GM18507 (cell line): ENCODE measurements at regions not wholly inside any gene's neighbourhood (a gene's known extent, or its start where the extent isn't known, plus 50 kb on each side); places are given as distances from the start of the nearest gene placed in this dataset.

ENCODE experiments used
- DNase-seq: peaks from one replicate; pipeline ENCODE4 v3.0.0; 2011; ENCODE audit warnings: low read depth; ENCODE audit not compliant: insufficient read length; ENCODE audit errors: extremely low spot score
- FAIRE-seq: peaks from 2 replicates; lab custom pipeline; 2011; peaks lifted over from hg19 to GRCh38; lab: Jason Lieb, UNC

DNA sequence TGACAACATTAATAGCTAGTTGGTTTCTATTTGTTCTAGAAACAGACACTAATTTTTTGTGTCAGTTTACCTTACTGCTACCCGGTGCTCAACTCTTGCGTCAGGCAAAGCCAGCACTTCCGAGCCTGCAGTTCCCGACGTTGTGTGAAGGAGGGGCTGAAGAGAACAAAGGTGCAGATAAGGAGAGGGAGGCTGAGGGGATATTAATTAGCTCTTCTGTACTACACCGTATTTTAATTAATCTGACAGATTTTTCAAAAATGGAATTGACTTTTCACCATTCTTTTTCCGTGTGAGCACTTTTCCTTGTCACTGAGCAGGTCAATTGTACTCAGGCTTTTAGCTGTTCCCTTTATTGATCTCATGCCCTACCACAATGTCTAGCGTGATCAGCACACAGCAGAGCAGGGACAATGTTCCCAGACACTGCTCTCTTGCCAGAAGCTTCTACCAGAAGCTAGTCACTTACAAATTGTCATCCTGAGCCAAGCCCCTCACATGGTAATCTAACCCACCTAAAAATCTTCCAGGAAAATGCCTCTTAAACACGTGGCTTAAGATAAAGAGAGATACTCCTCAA is 650.5 kb upstream of the MKI67 start:
- no peak for DNase-seq
- no peak for FAIRE-seq

DNA sequence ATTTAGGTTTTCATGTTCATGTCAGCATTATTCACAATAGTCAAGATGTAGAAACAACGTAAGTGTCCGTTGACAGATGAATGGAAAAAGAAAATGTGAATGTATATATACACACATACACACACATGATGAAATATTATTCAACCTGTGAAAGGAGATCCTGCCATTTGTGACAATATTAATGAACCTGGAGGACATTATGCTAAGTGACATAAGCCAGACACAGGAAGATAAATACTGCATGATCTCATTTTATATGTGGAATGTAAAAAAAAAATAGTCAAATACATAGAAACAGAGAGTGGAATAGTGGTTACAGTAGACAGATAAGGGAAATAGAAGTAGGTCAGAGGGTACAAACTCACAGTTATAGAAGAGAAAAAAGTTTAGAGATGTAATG is 651.1 kb upstream of the MKI67 start:
- no peak for FAIRE-seq
- DNase-seq: no peak

DNA sequence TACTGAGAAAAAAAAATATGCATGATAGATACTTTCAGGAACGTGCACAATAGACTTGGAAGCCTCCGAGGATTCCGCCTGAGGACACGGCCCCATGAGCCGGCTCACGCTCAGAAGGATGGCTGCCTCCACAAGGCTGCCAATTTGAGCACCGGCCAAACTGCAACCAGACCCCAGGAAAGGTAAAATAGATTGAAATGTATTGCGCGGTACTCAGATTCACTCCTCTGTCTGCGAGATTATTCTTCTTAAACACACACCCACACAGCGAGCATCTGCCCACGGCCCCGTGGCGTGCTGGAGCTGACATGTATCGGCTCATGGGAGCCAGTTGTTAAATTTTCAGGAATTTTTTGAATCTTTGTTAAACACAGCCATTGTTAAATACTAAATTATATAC is 653.2 kb upstream of the MKI67 start:
- DNase-seq (no peak), FAIRE-seq (no peak)

DNA sequence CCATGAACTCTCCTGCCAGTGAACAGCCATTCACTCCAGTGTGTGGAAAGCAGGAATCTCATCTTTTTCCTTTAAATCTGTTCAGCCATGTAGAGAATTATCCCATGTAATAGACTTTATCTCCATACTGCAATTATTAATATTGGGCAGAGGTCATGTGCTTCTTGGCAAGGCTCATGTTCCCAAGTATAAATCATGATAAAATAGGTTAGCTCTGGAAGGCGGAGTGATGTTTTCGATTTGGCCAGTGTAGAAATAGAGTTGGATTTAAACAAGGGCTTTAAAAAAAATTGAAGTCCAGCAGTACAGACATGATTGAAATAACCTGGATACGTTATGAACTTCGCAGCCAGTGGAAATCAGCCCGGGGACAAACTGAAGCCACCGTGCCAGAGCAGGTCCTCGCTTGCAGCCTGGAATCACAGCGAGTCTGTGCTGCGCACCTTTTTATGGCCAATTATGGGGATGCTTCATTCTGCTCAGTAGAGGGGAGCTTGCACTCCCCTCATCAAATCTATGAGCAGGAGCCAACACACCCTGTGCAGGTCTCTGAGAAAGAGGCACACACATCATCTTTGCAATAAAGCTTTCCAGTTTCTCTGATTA is 654.0 kb upstream of the MKI67 start:
- DNase-seq (no peak), FAIRE-seq (no peak)

DNA sequence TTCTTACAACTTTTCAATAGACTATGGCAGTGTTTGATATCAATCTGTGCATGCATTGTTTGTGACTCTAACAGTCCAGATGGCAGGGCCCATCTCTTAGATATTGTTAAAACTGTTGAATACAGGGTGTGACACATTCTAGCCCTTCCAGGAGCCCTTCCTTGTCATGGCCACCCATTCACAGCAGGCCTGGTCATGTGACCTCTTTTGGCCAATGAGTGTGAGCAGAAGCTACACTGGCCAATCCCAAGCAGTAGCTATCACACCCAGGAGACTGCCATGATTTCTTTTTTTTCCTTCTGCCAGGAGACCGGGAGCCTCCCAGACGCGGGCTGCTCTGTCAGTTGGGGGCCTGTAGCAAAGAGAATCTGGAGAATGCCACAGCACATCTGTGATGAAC is 655.4 kb upstream of the MKI67 start:
- DNase-seq (no peak), FAIRE-seq (no peak)

DNA sequence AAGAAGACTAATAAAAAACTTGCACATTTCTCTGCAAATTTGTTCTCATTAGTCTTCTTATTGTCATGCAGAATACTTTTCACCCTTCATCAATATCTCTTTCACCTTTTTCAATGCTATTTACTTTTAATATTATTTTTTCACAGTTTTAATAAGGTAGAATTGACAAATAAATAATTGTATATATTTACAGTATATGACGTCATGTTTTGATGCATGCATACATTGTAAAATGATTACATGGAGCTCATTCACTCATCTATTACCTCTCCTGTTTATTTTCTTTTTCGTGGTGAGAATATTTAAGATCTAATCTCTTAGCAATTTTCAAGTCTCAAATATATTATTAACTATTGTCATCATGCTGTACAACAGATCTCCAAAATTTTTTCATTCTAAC is 658.2 kb upstream of the MKI67 start:
- FAIRE-seq (no peak), DNase-seq (no peak)

DNA sequence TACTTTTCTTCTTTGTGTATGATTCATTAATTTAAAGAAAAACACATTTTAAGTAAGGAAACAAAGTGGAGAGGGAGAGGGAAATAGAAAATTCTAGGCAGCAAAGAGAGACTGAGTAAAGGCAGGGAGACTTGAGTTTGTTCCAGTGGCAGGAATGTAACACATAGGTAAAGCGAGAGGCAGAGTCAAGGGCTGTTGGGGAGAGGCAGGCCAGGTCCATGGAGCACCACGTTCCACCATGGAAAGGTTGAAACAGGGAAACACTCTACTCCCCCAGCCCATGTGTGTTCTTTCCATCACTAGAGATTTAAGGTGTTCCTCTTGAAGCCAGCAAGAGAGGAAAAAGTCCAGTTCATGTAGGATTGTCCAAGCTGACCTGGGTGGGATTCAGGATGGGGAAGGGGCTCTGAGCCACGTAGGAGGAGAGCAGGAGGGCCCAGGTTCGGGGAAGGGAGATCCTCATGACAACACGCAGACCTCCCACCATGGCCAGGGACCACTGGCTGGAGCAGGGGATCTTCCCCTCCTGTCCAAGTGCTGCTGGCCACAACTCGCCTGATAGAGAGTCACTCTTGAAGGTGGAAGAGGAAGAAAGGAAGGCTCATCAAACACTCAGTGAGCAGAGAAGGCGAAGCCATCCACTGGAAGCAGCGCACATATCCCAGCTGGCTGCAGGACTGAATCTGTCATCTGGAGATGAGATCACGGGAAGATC is 666.4 kb upstream of the MKI67 start:
- FAIRE-seq: no peak
- DNase-seq: no peak

DNA sequence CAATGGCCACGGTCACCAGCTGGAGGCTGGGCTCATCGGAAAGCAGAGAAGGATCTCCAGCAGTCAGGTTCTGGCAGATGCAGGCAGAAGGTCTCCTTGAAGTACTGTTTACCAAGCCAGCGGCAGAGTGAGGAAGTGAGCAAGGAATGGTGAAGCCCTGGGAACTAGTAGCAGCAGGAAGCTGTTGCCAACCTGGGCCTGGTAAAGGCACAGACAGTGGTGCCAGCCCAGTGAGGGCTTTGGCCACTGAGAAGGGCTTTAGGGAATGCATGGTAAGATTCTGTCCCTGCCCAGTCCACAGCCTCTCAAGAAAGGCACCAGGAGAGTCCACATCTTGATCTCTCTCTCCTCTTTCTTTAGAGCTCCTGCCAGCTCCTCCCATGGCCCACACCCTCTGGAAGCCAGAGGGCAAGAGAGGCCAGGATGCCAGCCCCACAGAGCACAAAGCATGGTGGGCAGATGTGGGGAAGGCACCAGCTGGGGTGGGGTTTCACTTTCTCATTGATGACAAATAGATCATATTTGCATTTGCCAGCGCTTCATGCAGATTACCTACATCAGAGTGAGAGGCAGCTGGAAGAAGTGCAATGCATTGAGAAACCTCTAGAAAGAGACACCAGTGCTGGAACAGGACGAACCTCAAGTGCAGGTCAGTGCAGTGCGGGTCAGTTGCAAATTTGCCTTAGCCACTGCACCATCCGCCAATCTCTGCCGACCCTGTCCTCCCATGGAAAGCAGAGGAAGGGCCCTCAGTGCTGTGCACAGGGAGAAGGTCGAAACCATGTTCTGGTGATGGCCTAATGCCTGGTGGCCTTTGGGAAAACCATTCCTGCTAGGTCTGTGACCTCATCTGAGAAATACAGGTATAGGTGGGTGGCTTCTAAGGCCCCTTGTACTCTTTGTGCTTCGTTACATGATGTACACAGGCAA is 667.8 kb upstream of the MKI67 start:
- FAIRE-seq (no peak), DNase-seq (no peak)

DNA sequence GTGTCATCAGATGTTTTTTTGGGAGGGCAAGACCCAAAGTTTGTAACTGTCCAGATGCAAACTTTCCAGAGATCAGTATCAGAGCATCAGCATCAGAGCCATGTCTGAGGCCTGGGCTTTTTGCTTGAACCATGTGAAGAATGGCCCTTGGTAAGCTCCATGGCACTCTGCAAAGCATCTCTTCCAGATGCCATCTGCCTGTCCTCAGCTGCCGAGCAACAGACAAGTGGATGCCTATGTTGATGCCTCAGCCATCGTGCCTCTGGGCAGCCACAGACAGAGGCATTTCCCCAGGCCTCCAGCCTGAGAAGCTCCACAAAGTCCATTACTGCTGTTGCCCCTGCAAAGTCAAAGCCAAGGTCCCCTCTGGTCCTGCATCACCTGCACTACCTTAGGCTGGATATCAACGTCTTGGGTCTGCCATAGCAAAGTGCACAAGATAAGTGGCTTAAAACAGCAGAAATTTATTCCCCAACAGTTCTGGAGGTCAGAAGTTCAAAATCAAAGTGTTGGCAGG is 670.2 kb upstream of the MKI67 start:
- no peak for DNase-seq
- FAIRE-seq: no peak

DNA sequence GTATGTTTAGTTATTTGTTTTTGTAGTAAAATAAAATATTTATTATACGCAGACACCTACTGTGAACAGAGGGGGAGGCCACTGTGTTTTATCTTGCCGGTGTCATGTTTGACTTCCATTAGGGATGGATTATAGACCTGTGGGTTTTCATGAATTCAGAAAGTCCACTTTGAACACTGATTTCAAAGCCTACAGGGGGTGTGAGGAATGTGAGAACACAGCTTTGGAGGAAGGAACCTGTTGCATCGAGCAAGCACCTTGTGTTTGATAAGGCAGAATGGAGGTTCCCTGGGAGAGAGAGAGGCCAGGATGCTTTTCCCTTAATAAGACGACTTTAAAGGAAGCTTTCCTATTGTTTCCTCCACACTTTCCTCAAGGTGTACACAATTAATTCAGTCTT is 665.0 kb upstream of the MGMT start:
- FAIRE-seq (no peak), DNase-seq (no peak)

DNA sequence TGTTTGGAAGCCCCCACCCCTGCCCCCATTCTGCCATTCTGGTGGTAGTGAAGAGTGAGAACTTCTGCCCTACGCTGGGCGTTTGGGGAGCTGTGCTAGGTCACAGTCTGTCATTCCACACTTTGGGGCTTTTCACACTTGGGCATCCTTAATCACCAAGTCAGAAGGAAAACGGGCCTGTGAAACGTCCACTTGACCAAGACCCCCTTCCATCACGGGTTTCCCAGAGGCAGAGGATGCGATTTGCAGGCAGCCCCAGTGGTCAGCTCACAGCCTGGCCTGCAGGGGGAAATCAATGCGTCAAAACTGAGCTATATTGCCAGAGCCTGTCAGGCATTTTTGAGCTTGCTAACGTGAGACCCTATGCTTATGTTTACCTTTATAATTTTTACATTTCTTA is 663.3 kb upstream of the MGMT start:
- FAIRE-seq (no peak), DNase-seq (no peak)

DNA sequence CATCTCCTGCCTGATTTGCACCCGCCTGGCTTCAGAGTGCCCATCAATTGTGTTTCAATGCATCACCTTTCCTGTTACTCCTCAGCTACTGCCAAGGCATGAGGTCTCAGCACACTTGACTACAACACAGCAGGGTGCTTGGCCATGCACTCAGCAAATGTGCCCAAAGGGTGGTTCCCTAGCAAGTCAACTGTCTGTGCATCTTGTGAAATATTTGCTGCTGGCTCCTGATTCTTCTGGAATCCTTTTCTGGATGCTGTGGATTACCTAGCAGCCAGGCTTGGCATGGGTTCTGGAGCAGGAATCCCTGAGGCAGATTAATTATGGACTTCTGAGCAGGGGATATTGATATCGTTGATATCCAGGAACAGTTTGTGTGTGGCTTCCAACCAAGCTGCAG is 662.6 kb upstream of the MGMT start:
- DNase-seq (no peak), FAIRE-seq (no peak)

DNA sequence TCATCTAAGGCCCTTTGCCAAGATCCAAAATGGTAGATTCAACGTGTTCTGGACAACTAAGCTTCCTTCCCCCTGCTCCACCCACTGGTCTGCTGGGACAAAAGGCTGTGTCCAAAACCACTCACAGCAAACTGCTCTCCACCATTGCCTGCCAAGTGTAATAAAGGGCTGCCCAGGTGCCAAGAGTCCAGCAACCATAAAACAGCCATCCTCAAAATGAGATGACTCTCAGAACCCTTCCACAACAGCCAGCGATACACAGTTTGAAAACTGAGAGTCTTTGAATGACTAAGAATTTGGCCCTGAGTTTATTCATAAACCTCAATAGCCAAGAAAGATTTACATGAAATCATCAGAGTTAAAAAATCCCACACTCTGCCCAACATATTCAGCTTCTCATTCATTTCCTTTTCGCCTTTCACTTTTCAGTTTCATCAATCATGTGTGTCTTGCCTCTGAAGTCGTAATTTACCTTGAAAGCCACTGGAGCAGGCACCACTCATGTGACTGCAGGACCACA is 658.1 kb upstream of the MGMT start:
- DNase-seq (no peak), FAIRE-seq (no peak)

DNA sequence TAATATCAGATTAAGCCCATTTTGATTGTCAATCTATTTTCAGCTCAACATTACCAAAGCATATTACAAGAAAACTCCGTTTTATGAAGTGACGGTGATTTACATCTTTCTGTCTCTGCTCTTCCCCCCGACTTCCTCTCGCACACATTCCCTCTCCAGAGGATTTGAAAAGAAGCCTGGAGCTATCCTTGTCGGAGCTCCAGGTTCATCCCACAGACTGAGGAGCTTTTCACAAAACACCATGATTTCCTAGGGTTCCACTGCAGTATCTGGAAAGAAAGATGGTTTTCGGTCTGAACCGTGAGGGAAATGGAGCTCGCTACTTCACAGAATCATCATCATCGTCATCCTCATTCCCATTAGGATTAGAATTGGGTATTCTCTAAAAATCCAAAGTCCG is 655.5 kb upstream of the MGMT start:
- FAIRE-seq: no peak
- no peak for DNase-seq

DNA sequence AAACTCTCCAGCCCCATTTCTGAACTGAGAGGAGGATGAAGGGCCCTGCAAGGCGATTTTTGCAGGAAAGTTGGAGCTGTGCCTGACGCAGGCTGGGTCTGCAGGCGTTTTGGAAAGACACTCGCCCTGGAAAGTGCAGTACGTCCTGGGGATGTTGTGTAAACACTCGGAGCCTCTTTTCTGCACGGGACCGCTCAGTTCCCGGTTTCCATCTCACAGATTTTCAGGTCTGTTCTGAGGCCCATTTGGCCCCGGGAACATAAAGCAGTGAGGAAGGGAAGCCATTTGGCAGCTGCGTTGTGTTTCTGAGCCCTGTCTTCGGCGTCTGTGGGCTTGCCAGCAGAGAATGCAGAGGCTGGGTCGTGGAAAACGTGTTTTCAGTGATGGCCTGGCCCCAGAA is 655.0 kb upstream of the MGMT start:
- FAIRE-seq: no peak
- DNase-seq: no peak

DNA sequence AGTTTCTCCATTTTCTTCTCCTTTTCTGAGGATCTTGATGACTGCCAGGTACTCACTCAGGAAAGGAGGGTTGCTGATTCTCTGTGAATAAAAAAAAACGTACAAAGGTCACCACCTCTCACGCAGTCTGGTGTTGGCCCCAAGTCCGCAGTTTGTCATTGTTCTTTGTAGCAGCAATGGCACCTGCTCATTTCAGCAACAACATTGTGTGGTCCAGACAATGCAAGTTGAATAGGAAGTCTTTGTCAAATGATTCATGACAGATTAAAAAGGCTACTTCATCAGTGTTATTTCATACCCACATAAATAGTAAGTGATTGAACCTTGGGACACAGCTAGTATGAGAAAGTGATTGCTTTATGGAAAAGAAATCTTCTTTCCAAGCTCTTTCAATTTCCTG is 653.5 kb upstream of the MGMT start:
- FAIRE-seq: no peak
- no peak for DNase-seq

DNA sequence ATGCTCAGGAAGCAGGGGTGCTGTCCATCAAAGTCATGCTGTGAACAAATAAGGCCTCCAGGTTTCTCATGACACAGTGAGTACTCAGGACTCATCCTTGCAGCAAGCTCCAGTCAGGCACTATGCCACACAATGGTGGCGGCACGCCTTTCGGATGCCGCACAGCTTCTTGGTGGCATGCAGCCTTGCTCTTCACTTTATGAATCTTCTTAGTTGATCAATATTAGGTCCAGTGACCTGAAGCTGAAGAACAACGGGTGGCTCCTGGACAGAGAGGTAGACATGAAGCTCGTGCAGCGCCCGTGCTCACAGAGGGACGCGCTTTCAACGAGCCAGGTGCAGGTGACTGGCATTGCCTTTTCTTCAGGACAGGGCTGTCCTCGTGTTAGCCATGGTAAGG is 653.0 kb upstream of the MGMT start:
- FAIRE-seq: no peak

DNA sequence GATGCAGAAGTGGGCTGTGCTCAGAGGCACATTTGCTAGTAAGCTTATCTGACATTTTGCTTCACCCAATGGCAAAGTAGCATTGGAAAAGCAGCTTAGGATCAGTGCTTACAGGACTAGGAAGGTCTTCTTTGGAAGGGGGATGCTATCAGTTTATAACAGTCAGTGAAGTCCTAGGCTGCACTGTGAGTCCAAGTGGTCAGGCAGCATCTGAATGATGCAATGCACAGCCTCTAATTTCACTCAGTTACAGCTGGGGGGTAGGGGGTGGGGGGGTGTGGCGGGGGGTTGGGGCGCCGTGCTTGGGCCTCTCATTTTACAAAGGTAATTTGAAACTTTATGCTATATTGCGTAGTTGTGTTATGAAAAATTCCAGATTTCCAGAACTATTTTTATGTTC is 652.3 kb upstream of the MGMT start:
- DNase-seq: no peak
- no peak for FAIRE-seq

More for the DNA sequence above, 653.0 kb upstream of the MGMT start:
- DNase-seq: no peak

DNA sequence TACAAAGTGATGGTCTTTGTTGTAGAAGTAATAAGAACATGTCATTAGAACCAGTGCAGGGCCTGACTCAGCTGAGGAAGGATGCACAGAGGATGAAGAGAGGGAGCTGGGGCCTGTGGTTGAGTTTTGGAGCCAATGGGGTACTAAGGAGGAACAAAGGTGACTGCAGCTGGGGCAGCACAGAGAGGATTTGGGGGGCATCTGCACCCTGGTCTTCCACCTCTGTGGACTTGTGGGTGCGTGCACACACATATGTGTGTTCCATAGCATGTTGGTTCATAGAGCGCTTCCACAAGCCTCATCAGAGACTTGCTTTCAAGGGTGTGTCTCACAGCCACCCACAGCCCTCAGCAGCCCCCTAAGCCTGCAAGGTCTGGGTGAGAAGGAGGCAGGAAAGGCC is 650.3 kb upstream of the MGMT start:
- no peak for FAIRE-seq
- no peak for DNase-seq

DNA sequence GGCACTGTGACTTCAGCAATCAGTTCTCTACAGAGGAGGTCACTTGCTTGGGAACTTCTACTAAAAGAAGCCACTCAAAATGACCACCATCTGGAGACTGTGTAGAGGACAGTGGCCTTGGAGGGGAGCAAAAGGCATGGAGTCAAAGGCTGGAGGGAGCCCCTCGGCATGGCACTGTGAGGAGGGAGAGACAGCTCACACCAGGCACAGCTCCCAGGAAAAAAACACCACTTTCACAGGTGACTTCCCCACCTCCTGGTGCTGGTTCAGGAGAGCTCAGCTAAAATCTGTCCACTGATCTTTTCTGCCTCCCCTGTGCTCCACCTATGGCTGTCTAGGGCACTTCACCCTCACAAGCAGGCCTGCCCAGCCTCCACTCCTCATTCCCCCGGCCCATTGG is 649.4 kb upstream of the MGMT start:
- FAIRE-seq (no peak), DNase-seq (no peak)
